ENCODE measurements at regions not wholly inside any gene's neighbourhood (a gene's known extent, or its start where the extent isn't known, plus 50 kb on each side); places are given as distances from the start of the nearest gene placed in this dataset.

DNA sequence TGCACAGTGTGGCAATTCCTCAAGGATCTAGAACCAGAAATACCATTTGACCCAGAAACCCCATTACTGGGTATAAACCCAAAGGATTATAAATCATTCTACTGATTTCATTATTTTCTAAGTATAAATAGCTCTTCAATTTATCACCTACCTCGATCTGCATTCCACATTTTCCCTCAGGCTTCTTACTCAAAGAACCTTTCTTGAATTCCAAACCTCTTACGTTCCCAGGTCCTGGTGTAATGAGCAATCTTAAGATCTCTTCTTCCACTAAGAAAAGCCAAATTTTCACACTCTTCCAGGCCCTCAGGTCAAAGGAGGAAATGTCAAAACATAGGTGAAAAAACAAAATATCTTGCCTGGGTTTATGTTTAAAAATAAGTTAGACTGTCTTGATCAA lies 237.3 kb upstream of the GPC6 start:
- H3K4me3 ChIP-seq (ENCODE audit: low read depth, low read length), result no peak overlapping the region
- no peak for ATAC-seq (ENCODE audit: low read depth in 2 of 2)
- no peaks in the 10 kb centered on the region for H3K36me3 ChIP-seq (ENCODE audit: control insufficient read depth, insufficient read depth, low read length)
- H3K4me1 Mint-ChIP-seq, result no peaks in the 10 kb centered on the region
- no peak overlapping the region for H3K27ac ChIP-seq (ENCODE audit: insufficient read depth, low read length, poor library complexity, severe bottlenecking)
- H3K27ac Mint-ChIP-seq, result no peak overlapping the region
- no peak for DNase-seq
- no peaks in the 10 kb centered on the region for H3K27me3 Mint-ChIP-seq
- H3K9me3 Mint-ChIP-seq, result peaks cover 3 to 18% (median 7%) of the 10 kb centered on the region in 7 donors
- H3K27me3 ChIP-seq (ENCODE audit: control insufficient read depth, insufficient read depth, low read length), result no peaks in the 10 kb centered on the region
- no peaks in the 10 kb centered on the region for H3K36me3 Mint-ChIP-seq
- no peak overlapping the region for H3K4me3 Mint-ChIP-seq
- H3K9me3 ChIP-seq (ENCODE audit: control insufficient read depth in 2 of 2, low read length in 2 of 2), result no peaks in the 10 kb centered on the region
- no peaks in the 10 kb centered on the region for H3K4me1 ChIP-seq (ENCODE audit: control insufficient read depth, insufficient read depth, low read length, poor library complexity, severe bottlenecking)

DNA sequence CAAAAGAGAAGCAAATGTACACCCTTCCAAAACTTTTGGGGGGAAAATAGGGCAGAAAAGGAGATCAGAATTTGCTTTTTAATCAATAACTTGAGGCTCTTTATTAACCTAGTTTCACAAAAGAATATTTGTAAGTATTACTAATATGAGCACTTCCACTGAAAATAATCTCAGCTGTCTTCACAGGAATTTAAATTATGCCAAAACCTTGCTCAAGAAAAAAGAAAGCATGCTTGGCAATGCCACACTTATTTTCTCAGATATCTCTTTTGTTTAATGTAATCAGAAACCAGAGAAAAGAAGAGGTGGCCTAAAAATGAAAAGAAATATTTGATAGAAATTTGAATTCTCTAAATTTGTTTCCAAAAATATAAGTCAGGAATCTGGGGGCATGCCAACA lies 234.9 kb upstream of the GPC6 start:
- no peaks in the 10 kb centered on the region for H3K9me3 ChIP-seq (ENCODE audit: control insufficient read depth in 2 of 2, low read length in 2 of 2)
- no peaks in the 10 kb centered on the region for H3K36me3 ChIP-seq (ENCODE audit: control insufficient read depth, insufficient read depth, low read length)
- ATAC-seq (ENCODE audit: low read depth in 2 of 2) (no peak), DNase-seq (no peak)
- Mint-ChIP-seq H3K4me3 (no peak overlapping the region), H3K27me3 (no peaks in the 10 kb centered on the region), H3K36me3 (no peaks in the 10 kb centered on the region), H3K9me3 (peaks cover 0 to 26% (median 7%) of the 10 kb centered on the region in 7 donors), H3K27ac (no peak overlapping the region), H3K4me1 (no peaks in the 10 kb centered on the region)
- H3K27ac ChIP-seq (ENCODE audit: insufficient read depth, low read length, poor library complexity, severe bottlenecking), result no peak overlapping the region
- H3K4me1 ChIP-seq (ENCODE audit: control insufficient read depth, insufficient read depth, low read length, poor library complexity, severe bottlenecking), result no peaks in the 10 kb centered on the region
- H3K4me3 ChIP-seq (ENCODE audit: low read depth, low read length), result no peak overlapping the region
- H3K27me3 ChIP-seq (ENCODE audit: control insufficient read depth, insufficient read depth, low read length), result no peaks in the 10 kb centered on the region

GRCh38 chr13:92994056-92994455 lies 232.6 kb upstream of the GPC6 start:
- no peak overlapping the region for H3K27ac Mint-ChIP-seq
- no peak overlapping the region for H3K4me3 Mint-ChIP-seq
- Histone ChIP-seq H3K9me3 (ENCODE audit: control insufficient read depth in 2 of 2, low read length in 2 of 2) (no peaks in the 10 kb centered on the region), H3K4me1 (ENCODE audit: control insufficient read depth, insufficient read depth, low read length, poor library complexity, severe bottlenecking) (no peaks in the 10 kb centered on the region), H3K27ac (ENCODE audit: insufficient read depth, low read length, poor library complexity, severe bottlenecking) (no peak overlapping the region), H3K27me3 (ENCODE audit: control insufficient read depth, insufficient read depth, low read length) (no peaks in the 10 kb centered on the region), H3K36me3 (ENCODE audit: control insufficient read depth, insufficient read depth, low read length) (no peaks in the 10 kb centered on the region), H3K4me3 (ENCODE audit: low read depth, low read length) (no peak overlapping the region)
- no peaks in the 10 kb centered on the region for H3K4me1 Mint-ChIP-seq
- peaks cover 0 to 23% (median 7%) of the 10 kb centered on the region in 7 donors for H3K9me3 Mint-ChIP-seq
- ATAC-seq (ENCODE audit: low read depth in 2 of 2) (no peak), DNase-seq (no peak)
- no peaks in the 10 kb centered on the region for H3K36me3 Mint-ChIP-seq
- no peaks in the 10 kb centered on the region for H3K27me3 Mint-ChIP-seq

DNA sequence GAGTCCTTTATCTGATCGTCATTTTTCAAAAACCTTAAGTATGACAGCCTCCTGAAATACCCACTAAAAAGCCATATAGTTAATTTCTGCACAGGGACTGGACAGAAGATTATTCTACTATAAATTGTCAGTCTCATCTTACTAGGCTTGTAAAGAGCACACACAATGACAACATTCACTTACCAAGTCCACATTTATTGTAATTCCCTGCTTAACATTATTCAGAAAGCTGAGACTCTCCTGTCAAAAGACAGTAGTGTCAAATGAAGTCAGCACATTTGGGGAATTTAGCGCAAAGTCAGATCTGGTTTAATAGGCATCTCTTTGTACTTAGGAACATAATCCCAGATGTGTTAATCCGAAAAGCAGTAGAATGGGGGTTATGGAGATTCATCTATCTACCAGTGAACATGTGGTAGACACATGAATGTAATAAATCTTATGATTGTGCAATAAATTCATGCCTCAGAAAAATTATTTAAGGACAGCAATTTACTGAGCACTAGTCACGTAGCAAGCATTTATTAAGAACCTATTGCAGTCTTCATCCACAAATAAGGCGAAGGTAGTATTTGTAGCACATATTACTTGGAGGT lies 224.6 kb upstream of the GPC6 start:
- H3K27me3 ChIP-seq (ENCODE audit: control insufficient read depth, insufficient read depth, low read length), result no peaks in the 10 kb centered on the region

DNA sequence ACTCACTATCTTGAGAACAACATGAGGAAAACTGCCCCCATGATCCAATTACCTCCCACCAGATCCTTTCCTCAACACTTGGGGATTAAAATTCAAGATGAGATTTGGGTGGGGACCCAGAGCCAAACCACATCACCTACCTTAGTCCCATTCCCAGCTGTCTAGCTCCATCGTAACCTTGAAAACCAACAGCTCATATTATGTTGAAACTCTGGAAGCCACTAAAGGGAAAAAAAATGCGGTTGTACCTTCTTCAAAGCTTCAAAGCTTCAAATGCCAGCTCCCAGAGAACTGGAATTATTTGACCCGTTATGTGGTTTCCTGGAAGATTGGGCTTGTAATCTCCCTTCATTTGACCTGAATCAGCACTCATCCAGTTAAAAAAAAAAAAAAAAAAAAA lies 223.1 kb upstream of the GPC6 start:
- Histone ChIP-seq H3K4me3 (ENCODE audit: low read depth, low read length) (no peak overlapping the region), H3K36me3 (ENCODE audit: control insufficient read depth, insufficient read depth, low read length) (no peaks in the 10 kb centered on the region), H3K4me1 (ENCODE audit: control insufficient read depth, insufficient read depth, low read length, poor library complexity, severe bottlenecking) (no peaks in the 10 kb centered on the region), H3K9me3 (ENCODE audit: control insufficient read depth in 2 of 2, low read length in 2 of 2) (no peaks in the 10 kb centered on the region), H3K27me3 (ENCODE audit: control insufficient read depth, insufficient read depth, low read length) (no peaks in the 10 kb centered on the region), H3K27ac (ENCODE audit: insufficient read depth, low read length, poor library complexity, severe bottlenecking) (no peak overlapping the region)
- Mint-ChIP-seq H3K27me3 (no peaks in the 10 kb centered on the region), H3K27ac (no peak overlapping the region), H3K4me1 (no peaks in the 10 kb centered on the region), H3K4me3 (no peak overlapping the region), H3K9me3 (peaks cover 0 to 27% (median 6%) of the 10 kb centered on the region in 7 donors), H3K36me3 (no peaks in the 10 kb centered on the region)
- no peak for DNase-seq
- no peak for ATAC-seq (ENCODE audit: low read depth in 2 of 2)

More for the DNA sequence above, 224.6 kb upstream of the GPC6 start:
- H3K27me3 Mint-ChIP-seq, result no peaks in the 10 kb centered on the region
- no peak overlapping the region for H3K27ac Mint-ChIP-seq
- no peak for ATAC-seq (ENCODE audit: low read depth in 2 of 2)
- no peaks in the 10 kb centered on the region for H3K4me1 Mint-ChIP-seq
- no peak overlapping the region for H3K4me3 ChIP-seq (ENCODE audit: low read depth, low read length)
- no peak overlapping the region for H3K27ac ChIP-seq (ENCODE audit: insufficient read depth, low read length, poor library complexity, severe bottlenecking)
- H3K36me3 Mint-ChIP-seq, result no peaks in the 10 kb centered on the region
- H3K9me3 Mint-ChIP-seq, result peaks cover 0 to 18% (median 5%) of the 10 kb centered on the region in 7 donors
- no peaks in the 10 kb centered on the region for H3K4me1 ChIP-seq (ENCODE audit: control insufficient read depth, insufficient read depth, low read length, poor library complexity, severe bottlenecking)
- no peaks in the 10 kb centered on the region for H3K9me3 ChIP-seq (ENCODE audit: control insufficient read depth in 2 of 2, low read length in 2 of 2)
- H3K4me3 Mint-ChIP-seq, result no peak overlapping the region
- no peaks in the 10 kb centered on the region for H3K36me3 ChIP-seq (ENCODE audit: control insufficient read depth, insufficient read depth, low read length)
- DNase-seq, result no peak

DNA sequence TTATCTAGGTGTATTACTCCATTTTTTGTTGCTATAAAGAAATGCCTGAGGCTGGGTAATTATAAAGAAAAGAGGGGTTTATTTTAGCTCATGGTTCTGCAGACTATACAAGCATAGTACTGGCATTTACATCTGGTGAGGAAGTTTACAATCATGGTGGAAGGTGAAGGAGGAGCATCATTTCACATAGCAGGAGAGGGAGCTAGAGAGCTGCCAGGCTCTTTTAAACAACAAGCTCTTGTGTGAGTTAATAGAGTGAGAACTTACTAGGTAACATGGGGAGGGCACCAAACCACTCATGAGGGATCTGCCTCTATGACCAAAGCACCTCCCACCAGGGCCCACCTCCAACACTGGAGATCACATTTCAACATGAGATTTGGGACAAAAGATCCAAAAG lies 221.7 kb upstream of the GPC6 start:
- DNase-seq (no peak), ATAC-seq (ENCODE audit: low read depth in 2 of 2) (no peak)
- H3K36me3 Mint-ChIP-seq, result no peaks in the 10 kb centered on the region
- peaks cover 0 to 29% (median 6%) of the 10 kb centered on the region in 7 donors for H3K9me3 Mint-ChIP-seq
- H3K27me3 ChIP-seq (ENCODE audit: control insufficient read depth, insufficient read depth, low read length), result no peaks in the 10 kb centered on the region
- H3K4me3 ChIP-seq (ENCODE audit: low read depth, low read length), result no peak overlapping the region
- H3K9me3 ChIP-seq (ENCODE audit: control insufficient read depth in 2 of 2, low read length in 2 of 2), result no peaks in the 10 kb centered on the region
- H3K36me3 ChIP-seq (ENCODE audit: control insufficient read depth, insufficient read depth, low read length), result no peaks in the 10 kb centered on the region
- H3K4me1 ChIP-seq (ENCODE audit: control insufficient read depth, insufficient read depth, low read length, poor library complexity, severe bottlenecking), result no peaks in the 10 kb centered on the region
- H3K4me1 Mint-ChIP-seq, result no peaks in the 10 kb centered on the region
- no peak overlapping the region for H3K27ac ChIP-seq (ENCODE audit: insufficient read depth, low read length, poor library complexity, severe bottlenecking)
- no peak overlapping the region for H3K4me3 Mint-ChIP-seq
- no peak overlapping the region for H3K27ac Mint-ChIP-seq
- no peaks in the 10 kb centered on the region for H3K27me3 Mint-ChIP-seq

DNA sequence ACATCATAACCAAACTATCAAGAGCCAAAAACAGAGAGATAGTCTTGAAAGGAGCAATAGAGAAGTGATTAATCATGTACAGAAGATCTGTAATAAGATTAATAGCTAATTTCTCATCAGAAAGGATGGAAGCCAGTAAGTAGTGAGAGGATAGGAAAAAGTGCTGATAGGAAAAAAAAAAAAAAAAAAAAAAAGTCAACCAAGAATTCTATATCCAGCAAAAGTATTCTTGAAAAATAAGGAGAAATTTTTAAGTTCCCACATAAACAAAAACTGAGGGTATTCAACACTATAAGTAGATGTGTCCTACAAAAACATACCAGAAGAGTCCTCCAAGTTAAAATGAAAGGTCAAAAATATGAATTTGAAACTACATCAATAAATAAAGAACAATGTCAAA lies 218.7 kb upstream of the GPC6 start:
- no peaks in the 10 kb centered on the region for H3K9me3 ChIP-seq (ENCODE audit: control insufficient read depth in 2 of 2, low read length in 2 of 2)
- H3K9me3 Mint-ChIP-seq, result peaks cover 0 to 36% (median 2%) of the 10 kb centered on the region in 7 donors
- H3K36me3 Mint-ChIP-seq, result no peaks in the 10 kb centered on the region

GRCh38 chr13:93017493-93018112 lies 209.0 kb upstream of the GPC6 start:
- Histone ChIP-seq H3K9me3 (ENCODE audit: control insufficient read depth in 2 of 2, low read length in 2 of 2) (peaks cover 4 to 17% of the 10 kb centered on the region in 2 experiments), H3K4me1 (ENCODE audit: control insufficient read depth, insufficient read depth, low read length, poor library complexity, severe bottlenecking) (no peaks in the 10 kb centered on the region), H3K4me3 (ENCODE audit: low read depth, low read length) (no peak overlapping the region), H3K27ac (ENCODE audit: insufficient read depth, low read length, poor library complexity, severe bottlenecking) (no peak overlapping the region), H3K27me3 (ENCODE audit: control insufficient read depth, insufficient read depth, low read length) (no peaks in the 10 kb centered on the region), H3K36me3 (ENCODE audit: control insufficient read depth, insufficient read depth, low read length) (no peaks in the 10 kb centered on the region)
- no peaks in the 10 kb centered on the region for H3K4me1 Mint-ChIP-seq
- no peaks in the 10 kb centered on the region for H3K36me3 Mint-ChIP-seq
- ATAC-seq (ENCODE audit: low read depth in 2 of 2) (no peak), DNase-seq (no peak)
- H3K27me3 Mint-ChIP-seq, result no peaks in the 10 kb centered on the region
- peaks cover 1 to 37% (median 11%) of the 10 kb centered on the region in 7 donors for H3K9me3 Mint-ChIP-seq
- no peak overlapping the region for H3K4me3 Mint-ChIP-seq
- H3K27ac Mint-ChIP-seq, result no peak overlapping the region

More for the DNA sequence above, 218.7 kb upstream of the GPC6 start:
- DNase-seq (no peak), ATAC-seq (ENCODE audit: low read depth in 2 of 2) (no peak)
- H3K27ac Mint-ChIP-seq, result no peak overlapping the region
- no peaks in the 10 kb centered on the region for H3K4me1 Mint-ChIP-seq
- Histone ChIP-seq H3K27me3 (ENCODE audit: control insufficient read depth, insufficient read depth, low read length) (no peaks in the 10 kb centered on the region), H3K27ac (ENCODE audit: insufficient read depth, low read length, poor library complexity, severe bottlenecking) (no peak overlapping the region), H3K4me1 (ENCODE audit: control insufficient read depth, insufficient read depth, low read length, poor library complexity, severe bottlenecking) (no peaks in the 10 kb centered on the region), H3K4me3 (ENCODE audit: low read depth, low read length) (no peak overlapping the region), H3K36me3 (ENCODE audit: control insufficient read depth, insufficient read depth, low read length) (no peaks in the 10 kb centered on the region)
- H3K27me3 Mint-ChIP-seq, result no peaks in the 10 kb centered on the region
- H3K4me3 Mint-ChIP-seq, result no peak overlapping the region

Data from CD4-positive, CD25-positive, alpha-beta regulatory T cell (primary cell).